ENCODE measurements at regions not wholly inside any gene's neighbourhood (a gene's known extent, or its start where the extent isn't known, plus 50 kb on each side); places are given as distances from the start of the nearest gene placed in this dataset.

DNA sequence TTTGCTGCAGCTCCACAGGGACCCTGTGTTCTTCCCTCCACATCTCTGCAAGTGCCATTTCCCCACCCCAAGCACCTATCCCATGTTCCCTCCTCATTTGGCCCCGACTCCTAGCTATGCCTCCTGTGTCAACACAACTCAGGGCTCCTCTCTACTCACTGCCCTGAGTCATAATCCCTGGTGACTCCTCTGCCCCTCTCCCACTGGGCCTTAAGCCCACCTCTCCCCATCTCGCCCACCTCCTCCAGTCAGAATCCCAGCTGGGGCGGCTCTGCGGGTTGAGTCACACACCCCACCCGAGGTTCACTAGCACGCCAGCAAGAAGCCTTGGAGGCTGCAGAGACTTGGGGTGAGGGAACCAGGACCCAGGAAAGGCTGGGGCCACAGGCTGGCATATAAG lies 346.2 kb downstream of the FOXL1 start:
- no peak for TF ChIP-seq EZH2phosphoT487 (IDR thresholded peaks at IDR 0.05; ENCODE audit: low read depth)
- TF ChIP-seq, protein P1, sequence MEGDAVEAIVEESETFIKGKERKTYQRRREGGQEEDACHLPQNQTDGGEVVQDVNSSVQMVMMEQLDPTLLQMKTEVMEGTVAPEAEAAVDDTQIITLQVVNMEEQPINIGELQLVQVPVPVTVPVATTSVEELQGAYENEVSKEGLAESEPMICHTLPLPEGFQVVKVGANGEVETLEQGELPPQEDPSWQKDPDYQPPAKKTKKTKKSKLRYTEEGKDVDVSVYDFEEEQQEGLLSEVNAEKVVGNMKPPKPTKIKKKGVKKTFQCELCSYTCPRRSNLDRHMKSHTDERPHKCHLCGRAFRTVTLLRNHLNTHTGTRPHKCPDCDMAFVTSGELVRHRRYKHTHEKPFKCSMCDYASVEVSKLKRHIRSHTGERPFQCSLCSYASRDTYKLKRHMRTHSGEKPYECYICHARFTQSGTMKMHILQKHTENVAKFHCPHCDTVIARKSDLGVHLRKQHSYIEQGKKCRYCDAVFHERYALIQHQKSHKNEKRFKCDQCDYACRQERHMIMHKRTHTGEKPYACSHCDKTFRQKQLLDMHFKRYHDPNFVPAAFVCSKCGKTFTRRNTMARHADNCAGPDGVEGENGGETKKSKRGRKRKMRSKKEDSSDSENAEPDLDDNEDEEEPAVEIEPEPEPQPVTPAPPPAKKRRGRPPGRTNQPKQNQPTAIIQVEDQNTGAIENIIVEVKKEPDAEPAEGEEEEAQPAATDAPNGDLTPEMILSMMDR (IDR thresholded peaks at IDR 0.05; ENCODE audit: low read depth, low read length), result no peak
- Histone ChIP-seq H3K79me2 (ENCODE audit: low read length) (no peaks in the 10 kb centered on the region), H3K9ac (ENCODE audit: low read length) (no peak overlapping the region), H3K9me3 (ENCODE audit: insufficient read depth, low read length) (no peaks in the 10 kb centered on the region), H3K27ac (ENCODE audit: low read length) (no peak overlapping the region), H3K4me2 (ENCODE audit: low read length) (no peak overlapping the region), H3K36me3 (replicated peaks; ENCODE audit: low read depth, low read length) (no peaks in the 10 kb centered on the region), H2AFZ (ENCODE audit: low read depth, low read length) (no peak overlapping the region), H3K27me3 (ENCODE audit: low read depth, low read length) (no peaks in the 10 kb centered on the region), H4K20me1 (ENCODE audit: insufficient read depth, low read length) (no peaks in the 10 kb centered on the region), H3K4me3 (ENCODE audit: low read length) (no peak overlapping the region), H3K4me1 (ENCODE audit: low read length) (no peaks in the 10 kb centered on the region)

DNA sequence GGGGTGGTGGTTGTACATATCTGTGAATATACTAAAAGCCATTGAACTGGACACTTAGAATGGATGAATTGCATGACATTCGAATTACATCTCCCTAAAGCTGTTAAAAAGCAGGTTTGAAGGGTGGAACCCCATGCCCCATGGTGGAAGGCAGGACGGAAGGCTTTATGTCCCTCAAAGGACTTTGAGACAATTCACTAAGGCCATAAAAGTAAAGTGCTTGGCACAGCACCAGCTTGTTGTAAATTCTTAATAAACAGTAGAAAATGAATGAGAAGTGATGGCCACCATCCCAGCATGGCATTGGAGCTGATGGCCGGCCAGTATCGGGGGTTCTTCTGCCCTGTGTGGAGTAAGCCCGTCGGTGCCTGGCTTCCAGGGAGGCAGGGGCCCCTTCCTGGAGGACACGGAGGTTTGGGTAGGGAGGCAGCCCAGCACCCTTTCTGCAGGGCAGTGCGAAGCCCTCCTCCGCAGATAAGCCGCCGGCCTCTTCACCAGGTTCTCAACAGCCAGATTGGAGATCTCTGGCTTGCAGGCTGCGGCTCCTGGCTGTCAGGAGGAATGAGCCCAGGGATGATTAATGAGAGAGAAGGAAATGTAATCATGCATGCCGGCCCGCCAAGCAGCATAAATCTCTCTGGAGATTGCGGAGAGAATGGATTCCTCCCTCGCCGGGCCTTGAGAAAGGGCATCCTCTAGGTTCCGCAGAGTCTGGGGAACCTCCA lies 346.9 kb downstream of the FOXL1 start:
- no peaks in the 10 kb centered on the region for H4K20me1 ChIP-seq (ENCODE audit: insufficient read depth, low read length)
- H3K4me1 ChIP-seq (ENCODE audit: low read length), result no peaks in the 10 kb centered on the region
- no peak for TF ChIP-seq EZH2phosphoT487 (IDR thresholded peaks at IDR 0.05; ENCODE audit: low read depth)
- TF ChIP-seq, protein P1 (IDR thresholded peaks at IDR 0.05; ENCODE audit: low read depth, low read length), result no peak
- no peaks in the 10 kb centered on the region for H3K36me3 ChIP-seq (replicated peaks; ENCODE audit: low read depth, low read length)
- H3K9me3 ChIP-seq (ENCODE audit: insufficient read depth, low read length), result no peaks in the 10 kb centered on the region
- H2AFZ ChIP-seq (ENCODE audit: low read depth, low read length), result no peak overlapping the region
- no peak overlapping the region for H3K9ac ChIP-seq (ENCODE audit: low read length)
- no peak overlapping the region for H3K27ac ChIP-seq (ENCODE audit: low read length)
- no peak overlapping the region for H3K4me3 ChIP-seq (ENCODE audit: low read length)
- H3K27me3 ChIP-seq (ENCODE audit: low read depth, low read length), result no peaks in the 10 kb centered on the region
- H3K79me2 ChIP-seq (ENCODE audit: low read length), result no peaks in the 10 kb centered on the region
- no peak overlapping the region for H3K4me2 ChIP-seq (ENCODE audit: low read length)

DNA sequence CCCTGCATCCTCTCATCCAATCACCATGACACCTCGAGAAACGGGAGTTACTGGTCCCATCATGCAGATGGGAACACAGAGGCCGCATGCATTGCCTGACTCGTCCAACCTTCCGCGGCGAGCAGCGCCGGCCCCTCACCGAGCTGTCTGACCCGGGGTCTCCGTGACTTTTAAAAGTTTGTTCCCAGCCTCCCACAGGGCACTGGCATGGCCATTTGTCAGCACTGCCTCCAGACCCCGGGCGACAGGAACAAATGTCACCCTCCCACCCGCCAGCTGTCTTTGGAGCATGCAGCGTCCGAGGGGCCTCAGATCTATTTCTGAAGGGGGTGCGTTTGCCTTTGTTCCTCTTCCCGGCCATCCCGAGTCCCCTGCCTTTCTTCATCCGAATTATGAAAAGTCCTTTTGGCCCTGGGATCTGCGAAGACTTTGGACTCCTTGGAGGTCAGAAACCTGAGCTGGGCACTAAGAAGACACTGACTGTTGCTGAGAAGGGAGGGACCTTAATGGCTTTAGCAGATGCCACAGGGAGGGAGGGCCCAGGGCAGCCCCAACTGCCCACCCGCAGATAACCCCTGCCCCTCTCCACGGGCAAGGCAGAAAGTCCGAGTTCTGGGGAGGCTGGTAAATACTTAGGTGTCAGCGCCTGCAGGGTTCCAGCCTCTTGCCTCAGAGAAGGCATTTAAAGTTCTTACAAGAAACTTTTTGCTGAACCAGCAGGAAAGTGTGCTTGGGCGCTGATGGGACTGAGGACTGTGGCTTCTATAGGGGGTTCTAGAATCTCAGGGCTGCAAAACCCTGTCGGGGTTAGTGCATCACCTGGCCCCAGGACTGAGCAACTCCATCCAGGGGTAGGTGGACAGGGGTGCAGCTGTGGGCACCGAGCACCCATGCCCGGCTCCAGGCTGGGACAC lies 348.1 kb downstream of the FOXL1 start:
- Histone ChIP-seq H2AFZ (ENCODE audit: low read depth, low read length) (no peak overlapping the region), H3K4me3 (ENCODE audit: low read length) (no peak overlapping the region), H3K4me1 (ENCODE audit: low read length) (no peaks in the 10 kb centered on the region), H3K79me2 (ENCODE audit: low read length) (no peaks in the 10 kb centered on the region), H3K27ac (ENCODE audit: low read length) (no peak overlapping the region), H4K20me1 (ENCODE audit: insufficient read depth, low read length) (no peaks in the 10 kb centered on the region), H3K4me2 (ENCODE audit: low read length) (no peak overlapping the region), H3K9ac (ENCODE audit: low read length) (no peak overlapping the region), H3K9me3 (ENCODE audit: insufficient read depth, low read length) (no peaks in the 10 kb centered on the region), H3K36me3 (replicated peaks; ENCODE audit: low read depth, low read length) (no peaks in the 10 kb centered on the region), H3K27me3 (ENCODE audit: low read depth, low read length) (no peaks in the 10 kb centered on the region)
- no peak for TF ChIP-seq EZH2phosphoT487 (IDR thresholded peaks at IDR 0.05; ENCODE audit: low read depth)

DNA sequence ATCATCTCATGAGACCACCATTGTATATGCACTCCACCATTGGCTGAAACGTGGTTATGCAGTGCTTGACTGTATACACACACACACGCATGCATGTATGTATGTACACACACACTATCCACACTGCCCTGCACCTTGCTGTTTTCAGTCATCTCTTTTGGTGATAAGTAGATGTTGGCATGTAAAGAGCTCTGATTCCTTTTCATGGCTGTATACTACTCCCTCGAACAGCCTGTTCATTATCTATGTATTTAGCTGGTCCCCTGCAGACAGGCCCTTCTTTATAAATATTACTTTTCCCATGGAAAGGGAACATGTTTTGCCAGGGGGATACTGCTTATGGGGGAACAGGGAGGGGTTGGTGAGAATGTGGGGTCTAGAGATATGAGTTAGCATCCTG lies 349.4 kb downstream of the FOXL1 start:
- Histone ChIP-seq H3K36me3 (replicated peaks; ENCODE audit: low read depth, low read length) (no peaks in the 10 kb centered on the region), H3K4me3 (ENCODE audit: low read length) (no peak overlapping the region)

More for the DNA sequence above, 349.4 kb downstream of the FOXL1 start:
- Histone ChIP-seq H4K20me1 (ENCODE audit: insufficient read depth, low read length) (no peaks in the 10 kb centered on the region), H2AFZ (ENCODE audit: low read depth, low read length) (no peak overlapping the region), H3K79me2 (ENCODE audit: low read length) (no peaks in the 10 kb centered on the region), H3K4me2 (ENCODE audit: low read length) (no peak overlapping the region), H3K9ac (ENCODE audit: low read length) (no peak overlapping the region), H3K4me1 (ENCODE audit: low read length) (no peaks in the 10 kb centered on the region), H3K27ac (ENCODE audit: low read length) (no peak overlapping the region), H3K9me3 (ENCODE audit: insufficient read depth, low read length) (no peaks in the 10 kb centered on the region), H3K27me3 (ENCODE audit: low read depth, low read length) (no peaks in the 10 kb centered on the region)
- TF ChIP-seq, protein P1 (IDR thresholded peaks at IDR 0.05; ENCODE audit: low read depth, low read length), result no peak
- no peak for TF ChIP-seq EZH2phosphoT487 (IDR thresholded peaks at IDR 0.05; ENCODE audit: low read depth)
